ENCODE measurements at regions not wholly inside any gene's neighbourhood (a gene's known extent, or its start where the extent isn't known, plus 50 kb on each side); places are given as distances from the start of the nearest gene placed in this dataset.

- Histone ChIP-seq H3K4me1 (ENCODE audit: control insufficient read depth, insufficient read depth, low read length) (peaks cover 12% of the 10 kb centered on the region), H3K9me3 (ENCODE audit: control insufficient read depth, low read length) (peaks cover 1% of the 10 kb centered on the region), H3K27me3 (replicated peaks; ENCODE audit: control insufficient read depth, insufficient read depth, low read length) (no peaks in the 10 kb centered on the region), H3K36me3 (ENCODE audit: control insufficient read depth, insufficient read depth, low read length, severe bottlenecking) (no peaks in the 10 kb centered on the region), H3K9ac (ENCODE audit: low read length) (peak overlapping the region; percentile 84), H3K4me3 (ENCODE audit: low read length) (peak overlapping the region; percentile 87)
- no peak for DNase-seq (ENCODE audit: low read depth)
These were observed 749.1 kb upstream of the SORCS1 start for GRCh38 chr10:107913317-107914294.

- Histone ChIP-seq H3K36me3 (ENCODE audit: control insufficient read depth, insufficient read depth, low read length, severe bottlenecking) (no peaks in the 10 kb centered on the region), H3K9ac (ENCODE audit: low read length) (no peak overlapping the region), H3K4me1 (ENCODE audit: control insufficient read depth, insufficient read depth, low read length) (peaks cover 22% of the 10 kb centered on the region), H3K4me3 (ENCODE audit: low read length) (no peak overlapping the region), H3K27me3 (replicated peaks; ENCODE audit: control insufficient read depth, insufficient read depth, low read length) (no peaks in the 10 kb centered on the region), H3K9me3 (ENCODE audit: control insufficient read depth, low read length) (no peaks in the 10 kb centered on the region)
- no peak for DNase-seq (ENCODE audit: low read depth)
These were observed 736.6 kb upstream of the SORCS1 start for GRCh38 chr10:107901076-107901475.

DNA sequence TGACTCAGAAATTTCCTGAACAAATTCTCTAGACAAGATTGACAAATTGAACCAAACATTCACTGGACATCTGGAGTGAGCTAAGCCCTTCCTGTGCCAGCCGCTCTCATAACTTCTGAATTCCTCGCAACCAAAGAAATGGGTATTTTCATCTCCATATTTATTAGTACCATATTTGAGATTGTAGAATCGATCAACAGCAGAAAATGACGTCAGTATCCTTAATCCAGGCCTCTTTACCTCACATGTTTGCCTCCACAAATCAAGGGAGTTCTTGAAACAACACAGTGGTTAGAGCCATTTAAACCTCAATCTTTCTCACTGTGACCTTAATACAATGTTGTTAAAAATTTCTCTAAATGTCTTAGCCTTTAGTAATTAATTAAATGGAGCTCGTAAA lies 735.6 kb upstream of the SORCS1 start:
- Histone ChIP-seq H3K9me3 (ENCODE audit: control insufficient read depth, low read length) (no peaks in the 10 kb centered on the region), H3K36me3 (ENCODE audit: control insufficient read depth, insufficient read depth, low read length, severe bottlenecking) (no peaks in the 10 kb centered on the region)

DNA sequence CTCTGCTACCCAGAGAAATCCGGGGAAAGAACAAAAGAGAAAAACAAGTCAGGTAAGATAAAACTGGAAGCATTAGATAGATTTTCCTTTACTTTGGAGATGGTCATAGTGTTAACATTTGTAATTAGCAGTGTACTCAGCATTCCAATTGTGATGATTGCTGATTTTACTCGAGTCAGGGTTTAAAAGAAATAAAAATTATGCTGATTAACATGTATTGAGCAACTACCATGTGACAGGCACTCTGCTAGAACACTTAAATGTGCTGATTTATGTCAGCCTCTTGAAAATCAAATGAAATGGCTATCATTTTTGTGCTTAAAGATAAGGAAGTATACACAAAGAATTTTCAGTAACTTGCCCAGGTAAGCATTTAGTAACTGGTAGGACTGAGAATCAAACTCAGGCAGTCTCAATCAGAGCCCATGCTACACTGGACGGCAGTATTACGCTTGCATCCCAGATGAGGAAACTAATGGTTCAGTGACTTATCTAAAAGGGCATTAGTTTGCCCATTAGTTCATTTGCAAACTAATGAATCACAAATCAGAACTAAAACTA lies 735.1 kb upstream of the SORCS1 start:
- Histone ChIP-seq H3K36me3 (ENCODE audit: control insufficient read depth, insufficient read depth, low read length, severe bottlenecking) (no peaks in the 10 kb centered on the region), H3K4me3 (ENCODE audit: low read length) (no peak overlapping the region), H3K27me3 (replicated peaks; ENCODE audit: control insufficient read depth, insufficient read depth, low read length) (no peaks in the 10 kb centered on the region), H3K9ac (ENCODE audit: low read length) (no peak overlapping the region), H3K9me3 (ENCODE audit: control insufficient read depth, low read length) (no peaks in the 10 kb centered on the region), H3K4me1 (ENCODE audit: control insufficient read depth, insufficient read depth, low read length) (peaks cover 22% of the 10 kb centered on the region)
- no peak for DNase-seq (ENCODE audit: low read depth)

More for the DNA sequence above, 735.6 kb upstream of the SORCS1 start:
- no peaks in the 10 kb centered on the region for H3K27me3 ChIP-seq (replicated peaks; ENCODE audit: control insufficient read depth, insufficient read depth, low read length)
- no peak overlapping the region for H3K9ac ChIP-seq (ENCODE audit: low read length)
- no peak for DNase-seq (ENCODE audit: low read depth)
- peaks cover 22% of the 10 kb centered on the region for H3K4me1 ChIP-seq (ENCODE audit: control insufficient read depth, insufficient read depth, low read length)
- no peak overlapping the region for H3K4me3 ChIP-seq (ENCODE audit: low read length)

GRCh38 chr10:107899075-107899474 lies 734.6 kb upstream of the SORCS1 start:
- H3K36me3 ChIP-seq (ENCODE audit: control insufficient read depth, insufficient read depth, low read length, severe bottlenecking) = no peaks in the 10 kb centered on the region
- DNase-seq (ENCODE audit: low read depth) = no peak

DNA sequence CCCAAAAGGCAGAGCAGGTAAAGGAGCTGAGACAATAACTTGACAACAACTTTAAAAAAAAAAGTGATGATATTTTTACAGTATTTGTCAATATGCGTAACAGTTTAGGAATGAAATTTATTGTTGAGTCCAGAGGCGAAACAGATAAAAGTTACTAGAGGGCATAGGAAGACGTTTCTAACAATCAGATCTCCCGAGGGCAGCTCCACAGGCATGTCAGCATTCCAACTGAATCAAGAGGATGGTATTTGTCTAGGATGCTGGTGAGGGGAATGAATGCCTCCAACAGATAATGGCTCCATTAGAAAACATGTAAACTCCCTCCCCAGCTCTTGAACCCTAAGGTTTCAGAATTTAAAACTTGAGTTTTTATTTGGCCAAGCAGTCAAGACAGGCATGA lies 733.9 kb upstream of the SORCS1 start:
- Histone ChIP-seq H3K9me3 (ENCODE audit: control insufficient read depth, low read length) (no peaks in the 10 kb centered on the region), H3K9ac (ENCODE audit: low read length) (no peak overlapping the region), H3K4me3 (ENCODE audit: low read length) (no peak overlapping the region), H3K27me3 (replicated peaks; ENCODE audit: control insufficient read depth, insufficient read depth, low read length) (no peaks in the 10 kb centered on the region), H3K36me3 (ENCODE audit: control insufficient read depth, insufficient read depth, low read length, severe bottlenecking) (no peaks in the 10 kb centered on the region), H3K4me1 (ENCODE audit: control insufficient read depth, insufficient read depth, low read length) (peaks cover 21% of the 10 kb centered on the region)
- DNase-seq (ENCODE audit: low read depth) = no peak

More at GRCh38 chr10:107899075-107899474, 734.6 kb upstream of the SORCS1 start:
- Histone ChIP-seq H3K27me3 (replicated peaks; ENCODE audit: control insufficient read depth, insufficient read depth, low read length) (no peaks in the 10 kb centered on the region), H3K4me3 (ENCODE audit: low read length) (no peak overlapping the region), H3K4me1 (ENCODE audit: control insufficient read depth, insufficient read depth, low read length) (peaks cover 22% of the 10 kb centered on the region), H3K9ac (ENCODE audit: low read length) (no peak overlapping the region), H3K9me3 (ENCODE audit: control insufficient read depth, low read length) (no peaks in the 10 kb centered on the region)

- Histone ChIP-seq H3K9me3 (ENCODE audit: control insufficient read depth, low read length) (no peaks in the 10 kb centered on the region), H3K4me3 (ENCODE audit: low read length) (no peak overlapping the region), H3K27me3 (replicated peaks; ENCODE audit: control insufficient read depth, insufficient read depth, low read length) (no peaks in the 10 kb centered on the region), H3K9ac (ENCODE audit: low read length) (no peak overlapping the region), H3K4me1 (ENCODE audit: control insufficient read depth, insufficient read depth, low read length) (peaks cover 9% of the 10 kb centered on the region), H3K36me3 (ENCODE audit: control insufficient read depth, insufficient read depth, low read length, severe bottlenecking) (no peaks in the 10 kb centered on the region)
- DNase-seq (ENCODE audit: low read depth) = no peak
These were observed 730.0 kb upstream of the SORCS1 start for GRCh38 chr10:107894516-107894915.

- H3K27me3 ChIP-seq (replicated peaks; ENCODE audit: control insufficient read depth, insufficient read depth, low read length) = no peaks in the 10 kb centered on the region
- peaks cover 2% of the 10 kb centered on the region for H3K9me3 ChIP-seq (ENCODE audit: control insufficient read depth, low read length)
- no peak for DNase-seq (ENCODE audit: low read depth)
- H3K36me3 ChIP-seq (ENCODE audit: control insufficient read depth, insufficient read depth, low read length, severe bottlenecking) = no peaks in the 10 kb centered on the region
- H3K9ac ChIP-seq (ENCODE audit: low read length) = no peak overlapping the region
- no peaks in the 10 kb centered on the region for H3K4me1 ChIP-seq (ENCODE audit: control insufficient read depth, insufficient read depth, low read length)
- H3K4me3 ChIP-seq (ENCODE audit: low read length) = no peak overlapping the region
These were observed 724.6 kb upstream of the SORCS1 start for GRCh38 chr10:107889105-107889504.

DNA sequence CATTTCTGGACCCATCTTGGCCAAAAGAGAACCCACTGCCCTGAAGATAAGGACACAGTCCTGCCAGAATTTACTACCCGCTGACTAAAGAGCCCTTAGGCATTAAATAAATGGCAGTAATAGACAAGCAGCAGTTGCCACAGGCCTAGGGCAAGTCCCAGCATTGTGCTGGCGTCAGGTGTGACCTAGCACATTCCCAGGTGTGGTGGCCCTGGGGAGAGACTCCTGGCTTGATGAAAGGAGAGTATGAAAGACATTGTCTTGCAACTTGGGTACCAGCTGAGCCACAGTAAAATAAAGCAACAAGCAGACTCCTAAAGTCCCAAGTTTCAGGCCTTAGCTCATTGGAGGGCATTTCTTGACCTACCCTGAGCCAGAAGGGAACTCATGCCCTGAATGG lies 715.7 kb upstream of the SORCS1 start:
- no peaks in the 10 kb centered on the region for H3K4me1 ChIP-seq (ENCODE audit: control insufficient read depth, insufficient read depth, low read length)
- no peak overlapping the region for H3K4me3 ChIP-seq (ENCODE audit: low read length)
- no peaks in the 10 kb centered on the region for H3K36me3 ChIP-seq (ENCODE audit: control insufficient read depth, insufficient read depth, low read length, severe bottlenecking)
- peaks cover 22% of the 10 kb centered on the region for H3K9me3 ChIP-seq (ENCODE audit: control insufficient read depth, low read length)
- DNase-seq (ENCODE audit: low read depth) = no peak
- H3K27me3 ChIP-seq (replicated peaks; ENCODE audit: control insufficient read depth, insufficient read depth, low read length) = no peaks in the 10 kb centered on the region
- no peak overlapping the region for H3K9ac ChIP-seq (ENCODE audit: low read length)

DNA sequence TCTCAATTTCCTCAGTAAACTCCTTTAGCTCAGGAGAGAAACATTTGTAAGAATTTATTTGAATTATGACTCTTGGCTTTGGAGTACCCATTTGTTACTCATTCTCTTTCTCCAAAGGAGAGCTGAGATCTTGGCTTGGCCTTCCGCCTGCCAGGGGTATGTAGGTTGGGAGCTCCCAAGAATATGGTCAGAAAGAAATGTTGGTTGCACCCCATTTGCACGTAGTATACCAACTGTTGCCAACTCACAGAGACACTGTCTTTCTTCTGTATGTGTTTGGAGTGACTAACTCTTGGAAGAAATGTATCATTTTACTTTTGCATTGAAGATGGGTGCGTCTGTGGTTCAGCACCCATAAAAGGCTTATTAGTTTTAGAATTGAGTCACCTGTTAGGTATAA lies 708.5 kb upstream of the SORCS1 start:
- Histone ChIP-seq H3K4me1 (ENCODE audit: control insufficient read depth, insufficient read depth, low read length) (peaks cover 5% of the 10 kb centered on the region), H3K4me3 (ENCODE audit: low read length) (no peak overlapping the region), H3K36me3 (ENCODE audit: control insufficient read depth, insufficient read depth, low read length, severe bottlenecking) (no peaks in the 10 kb centered on the region), H3K9ac (ENCODE audit: low read length) (no peak overlapping the region), H3K27me3 (replicated peaks; ENCODE audit: control insufficient read depth, insufficient read depth, low read length) (no peaks in the 10 kb centered on the region), H3K9me3 (ENCODE audit: control insufficient read depth, low read length) (no peaks in the 10 kb centered on the region)
- no peak for DNase-seq (ENCODE audit: low read depth)

- H3K4me1 ChIP-seq (ENCODE audit: control insufficient read depth, insufficient read depth, low read length) = peaks cover 5% of the 10 kb centered on the region
- H3K27me3 ChIP-seq (replicated peaks; ENCODE audit: control insufficient read depth, insufficient read depth, low read length) = no peaks in the 10 kb centered on the region
- H3K9ac ChIP-seq (ENCODE audit: low read length) = no peak overlapping the region
- H3K4me3 ChIP-seq (ENCODE audit: low read length) = no peak overlapping the region
- DNase-seq (ENCODE audit: low read depth) = no peak
- H3K36me3 ChIP-seq (ENCODE audit: control insufficient read depth, insufficient read depth, low read length, severe bottlenecking) = no peaks in the 10 kb centered on the region
- no peaks in the 10 kb centered on the region for H3K9me3 ChIP-seq (ENCODE audit: control insufficient read depth, low read length)
These were observed 701.2 kb upstream of the SORCS1 start for GRCh38 chr10:107865691-107866090.

All from adipocyte (in vitro differentiated cells).